PFSK-1 (cell line): ENCODE measurements at regions not wholly inside any gene's neighbourhood (a gene's known extent, or its start where the extent isn't known, plus 50 kb on each side); places are given as distances from the start of the nearest gene placed in this dataset.

Source experiments
- FOXP2 ChIP-seq: optimal IDR thresholded peaks from 2 replicates; pipeline ENCODE3; 2011; ENCODE audit warnings: borderline replicate concordance, control low read depth, inconsistent platforms; ENCODE audit not compliant: insufficient read depth; ENCODE audit errors: extremely low read length, extremely low read depth
- POLR2AphosphoS5 ChIP-seq: IDR thresholded peaks from 2 replicates; pipeline ENCODE4 v1.6.1; 2012; ENCODE audit warnings: low read depth, mild to moderate bottlenecking, control low read depth, low read length, moderate library complexity
- SIN3A ChIP-seq: IDR thresholded peaks from 2 replicates; pipeline ENCODE4 v1.6.1; 2012; ENCODE audit warnings: mild to moderate bottlenecking, low read length, moderate library complexity, borderline replicate concordance; ENCODE audit not compliant: insufficient read depth
- TAF1 ChIP-seq: IDR thresholded peaks from 2 replicates; pipeline ENCODE4 v1.6.1; 2012; ENCODE audit warnings: low read length, control low read depth, borderline replicate concordance; ENCODE audit not compliant: insufficient read depth
- TF ChIP-seq, protein P1 (sequence below), 2 experiments: IDR thresholded peaks; 2 replicates each; pipeline versions ENCODE4 v1.6.1 to v1.8.0; 2011 to 2012; ENCODE audit warnings: low read depth in 2 of 2, low read length in 2 of 2, control low read depth in 1 of 2, inconsistent platforms in 1 of 2, mild to moderate bottlenecking in 1 of 2, moderate library complexity in 1 of 2; ENCODE audit not compliant: insufficient read depth in 1 of 2

DNA sequence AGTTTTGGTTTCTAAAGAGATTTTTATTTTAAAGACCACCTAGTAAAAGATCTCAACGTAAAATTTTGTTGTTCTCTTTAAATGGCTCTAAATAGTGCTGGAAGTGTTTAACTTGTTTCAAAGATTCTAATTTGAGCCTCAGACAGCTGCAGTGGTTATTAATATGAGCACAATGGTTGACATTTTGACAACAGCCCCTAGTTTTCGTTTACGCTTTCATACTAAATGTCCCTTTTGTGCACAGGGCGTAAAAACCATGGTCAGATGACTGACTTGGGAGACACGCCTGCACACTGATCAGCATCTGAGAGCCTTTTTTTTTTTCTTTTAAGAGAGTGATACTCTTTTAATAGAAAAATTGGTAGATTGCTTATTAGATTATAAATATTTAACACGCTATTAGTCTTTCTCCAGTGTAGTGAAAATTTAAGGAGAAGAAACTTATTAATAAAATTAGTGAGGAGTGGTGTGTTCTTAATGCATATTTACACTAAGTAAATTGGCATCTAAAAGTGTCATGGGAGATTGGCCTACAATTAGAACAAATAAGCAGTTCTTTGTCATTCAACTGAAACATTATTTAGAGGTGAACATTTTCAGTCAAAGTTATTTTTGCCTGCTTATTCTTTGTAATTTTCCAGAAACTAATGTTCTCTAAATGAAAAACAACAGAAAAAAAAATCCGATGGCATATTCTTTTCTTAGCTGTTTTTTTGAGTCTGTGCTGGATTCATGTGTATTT is 182.8 kb upstream of the PHYHIPL start:
- TF ChIP-seq FOXP2 = no peak
- TF ChIP-seq POLR2AphosphoS5 = no peak
- no peak for TF ChIP-seq SIN3A
- TF ChIP-seq, protein P1, sequence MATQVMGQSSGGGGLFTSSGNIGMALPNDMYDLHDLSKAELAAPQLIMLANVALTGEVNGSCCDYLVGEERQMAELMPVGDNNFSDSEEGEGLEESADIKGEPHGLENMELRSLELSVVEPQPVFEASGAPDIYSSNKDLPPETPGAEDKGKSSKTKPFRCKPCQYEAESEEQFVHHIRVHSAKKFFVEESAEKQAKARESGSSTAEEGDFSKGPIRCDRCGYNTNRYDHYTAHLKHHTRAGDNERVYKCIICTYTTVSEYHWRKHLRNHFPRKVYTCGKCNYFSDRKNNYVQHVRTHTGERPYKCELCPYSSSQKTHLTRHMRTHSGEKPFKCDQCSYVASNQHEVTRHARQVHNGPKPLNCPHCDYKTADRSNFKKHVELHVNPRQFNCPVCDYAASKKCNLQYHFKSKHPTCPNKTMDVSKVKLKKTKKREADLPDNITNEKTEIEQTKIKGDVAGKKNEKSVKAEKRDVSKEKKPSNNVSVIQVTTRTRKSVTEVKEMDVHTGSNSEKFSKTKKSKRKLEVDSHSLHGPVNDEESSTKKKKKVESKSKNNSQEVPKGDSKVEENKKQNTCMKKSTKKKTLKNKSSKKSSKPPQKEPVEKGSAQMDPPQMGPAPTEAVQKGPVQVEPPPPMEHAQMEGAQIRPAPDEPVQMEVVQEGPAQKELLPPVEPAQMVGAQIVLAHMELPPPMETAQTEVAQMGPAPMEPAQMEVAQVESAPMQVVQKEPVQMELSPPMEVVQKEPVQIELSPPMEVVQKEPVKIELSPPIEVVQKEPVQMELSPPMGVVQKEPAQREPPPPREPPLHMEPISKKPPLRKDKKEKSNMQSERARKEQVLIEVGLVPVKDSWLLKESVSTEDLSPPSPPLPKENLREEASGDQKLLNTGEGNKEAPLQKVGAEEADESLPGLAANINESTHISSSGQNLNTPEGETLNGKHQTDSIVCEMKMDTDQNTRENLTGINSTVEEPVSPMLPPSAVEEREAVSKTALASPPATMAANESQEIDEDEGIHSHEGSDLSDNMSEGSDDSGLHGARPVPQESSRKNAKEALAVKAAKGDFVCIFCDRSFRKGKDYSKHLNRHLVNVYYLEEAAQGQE (IDR thresholded peaks at IDR 0.05; ENCODE audit: insufficient read depth in 1 of 2, low read depth in 2 of 2, low read length in 2 of 2) = no peak
- TF ChIP-seq TAF1 = no peak

- TF ChIP-seq POLR2AphosphoS5 (no peak), FOXP2 (no peak), SIN3A (no peak), TAF1 (no peak)
- TF ChIP-seq, protein P1 (IDR thresholded peaks at IDR 0.05; ENCODE audit: insufficient read depth in 1 of 2, low read depth in 2 of 2, low read length in 2 of 2) = no peak
Measured at GRCh38 chr10:58994226-58995057, 182.0 kb upstream of the PHYHIPL start.

- TF ChIP-seq, protein P1 (IDR thresholded peaks at IDR 0.05; ENCODE audit: insufficient read depth in 1 of 2, low read depth in 2 of 2, low read length in 2 of 2) = no peak
- TF ChIP-seq FOXP2 = no peak
- no peak for TF ChIP-seq TAF1
- TF ChIP-seq POLR2AphosphoS5 = no peak
- TF ChIP-seq SIN3A = no peak
Measured at GRCh38 chr10:58995058-58995596, 181.3 kb upstream of the PHYHIPL start.

DNA sequence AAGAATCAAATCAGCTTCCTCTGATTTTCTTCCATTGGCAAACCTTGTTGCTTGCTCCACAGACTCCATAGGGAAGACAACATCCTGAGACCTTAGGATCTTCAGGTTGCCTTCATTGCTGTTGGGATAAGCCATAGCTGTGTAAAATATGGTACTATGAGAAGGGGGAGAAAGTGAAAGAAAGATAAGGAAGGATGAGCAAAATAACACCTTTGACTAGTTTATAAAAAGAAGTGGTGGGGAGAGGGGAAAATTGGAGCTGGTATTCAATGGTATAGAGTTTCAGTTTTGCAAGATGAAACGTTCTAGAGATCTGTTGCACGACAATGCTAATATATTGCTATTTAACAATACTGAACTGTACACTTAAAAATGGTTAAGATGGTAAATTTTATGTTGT is 180.4 kb upstream of the PHYHIPL start:
- TF ChIP-seq FOXP2 = no peak
- TF ChIP-seq, protein P1 (IDR thresholded peaks at IDR 0.05; ENCODE audit: insufficient read depth in 1 of 2, low read depth in 2 of 2, low read length in 2 of 2) = no peak
- TF ChIP-seq TAF1 = no peak
- no peak for TF ChIP-seq POLR2AphosphoS5
- no peak for TF ChIP-seq SIN3A
